Stomach (tissue), 4 donors: ENCODE measurements at regions not wholly inside any gene's neighbourhood (a gene's known extent, or its start where the extent isn't known, plus 50 kb on each side); places are given as distances from the start of the nearest gene placed in this dataset.

Source experiments
- CTCF ChIP-seq, 7 experiments: fragments of 450-650 bp in 4 of 7; fragments of 200-600 bp in 3 of 7; sonication (generic) in 3 of 7; IDR thresholded peaks; one replicate each; pipeline ENCODE4 v1.5.1; 2016 to 2019; ENCODE audit warnings: antibody characterized with exemption in 7 of 7, control low read depth in 2 of 7, mild to moderate bottlenecking in 1 of 7
- POLR2A ChIP-seq, 4 donors: fragments of 450-650 bp; IDR thresholded peaks; one replicate each; pipeline ENCODE4 v1.6.1; 2016; ENCODE audit warnings: antibody characterized with exemption in 4 of 4, control low read depth in 2 of 4, mild to moderate bottlenecking in 1 of 4, moderate library complexity in 1 of 4

GRCh38 chr1:47565092-47565491 lies 127.2 kb downstream of the FOXD2 start:
- no peak for TF ChIP-seq POLR2A (IDR thresholded peaks at IDR 0.05)
- TF ChIP-seq CTCF (IDR thresholded peaks at IDR 0.05) = no peak
